Liver (tissue), 8 donors: ENCODE measurements at regions not wholly inside any gene's neighbourhood (a gene's known extent, or its start where the extent isn't known, plus 50 kb on each side); places are given as distances from the start of the nearest gene placed in this dataset.

Experiments used
- DNase-seq: peaks from one replicate; pipeline ENCODE4 v3.0.0-alpha.2; 2017; ENCODE audit warnings: low spot score
- H3K27ac ChIP-seq, 2 donors: one replicate each; pipeline ENCODE4 v1.7.0; 2013; ENCODE audit warnings: inconsistent platforms in 2 of 2, low read length in 2 of 2, control low read depth in 1 of 2, low read depth in 1 of 2, mild to moderate bottlenecking in 1 of 2
- H3K27me3 ChIP-seq, 4 donors: one replicate each; pipeline versions ENCODE4 v1.6.1 to v1.7.0; 2013; ENCODE audit warnings: low read length in 3 of 4, inconsistent platforms in 1 of 4, mild to moderate bottlenecking in 1 of 4, moderate library complexity in 1 of 4; ENCODE audit not compliant: control insufficient read depth in 4 of 4, insufficient read depth in 4 of 4
- H3K36me3 ChIP-seq, 4 donors: one replicate each; pipeline versions ENCODE4 v1.6.1 to v1.7.0; 2013; ENCODE audit warnings: low read length in 3 of 4, mild to moderate bottlenecking in 3 of 4, low read depth in 1 of 4, moderate library complexity in 1 of 4; ENCODE audit not compliant: control insufficient read depth in 4 of 4, insufficient read depth in 3 of 4
- H3K4me1 ChIP-seq, 4 donors: one replicate each; pipeline versions ENCODE4 v1.6.1 to v1.7.0; 2013; ENCODE audit warnings: low read length in 3 of 4, mild to moderate bottlenecking in 3 of 4, moderate library complexity in 1 of 4; ENCODE audit not compliant: control insufficient read depth in 4 of 4, insufficient read depth in 4 of 4
- H3K4me3 ChIP-seq, 3 donors: one replicate each; pipeline versions ENCODE4 v1.6.1 to v1.7.0; 2013; ENCODE audit warnings: low read length in 3 of 3, control low read depth in 1 of 3, low read depth in 1 of 3, mild to moderate bottlenecking in 1 of 3
- H3K9ac ChIP-seq, 2 donors: one replicate each; pipeline ENCODE4 v1.7.0; 2013; ENCODE audit warnings: low read length in 2 of 2, mild to moderate bottlenecking in 2 of 2, moderate library complexity in 2 of 2, control low read depth in 1 of 2, low read depth in 1 of 2
- H3K9me3 ChIP-seq, 4 donors: one replicate each; pipeline versions ENCODE4 v1.6.1 to v1.7.0; 2013; ENCODE audit warnings: low read length in 3 of 4; ENCODE audit not compliant: control insufficient read depth in 4 of 4
- CTCF ChIP-seq: fragments of 150-350 bp; IDR thresholded peaks from 2 replicates; pipeline ENCODE4 v1.5.1; 2017; ENCODE audit warnings: improper control_type of control experiment, low read depth, low read length; ENCODE audit not compliant: missing input control
- EGR1 ChIP-seq, 2 donors: IDR thresholded peaks; 2 replicates each; pipeline ENCODE4 v1.6.1; 2016 to 2018; ENCODE audit warnings: antibody characterized with exemption in 2 of 2, low read depth in 2 of 2
- FOXA1 ChIP-seq: IDR thresholded peaks from 2 replicates; pipeline ENCODE4 v1.6.1; 2016; ENCODE audit warnings: antibody characterized with exemption
- FOXA2 ChIP-seq: IDR thresholded peaks from 2 replicates; pipeline ENCODE4 v1.6.1; 2016; ENCODE audit warnings: antibody characterized with exemption
- GABPA ChIP-seq, 2 donors: IDR thresholded peaks in 1 of 2; conservative IDR thresholded peaks in 1 of 2; 2 replicates each; pipeline ENCODE4 v1.6.1; 2016; ENCODE audit warnings: antibody characterized with exemption in 2 of 2, mild to moderate bottlenecking in 1 of 2, moderate library complexity in 1 of 2
- HNF4A ChIP-seq, 2 donors: conservative IDR thresholded peaks; 2 replicates each; pipeline ENCODE4 v1.6.1; 2016; ENCODE audit warnings: antibody characterized with exemption in 2 of 2, mild to moderate bottlenecking in 2 of 2
- HNF4G ChIP-seq: IDR thresholded peaks from 2 replicates; pipeline ENCODE4 v1.6.1; 2016; ENCODE audit warnings: antibody characterized with exemption
- JUND ChIP-seq, 2 donors: IDR thresholded peaks; 2 replicates each; pipeline ENCODE4 v1.6.1; 2016; ENCODE audit warnings: antibody characterized with exemption in 2 of 2
- MAX ChIP-seq: IDR thresholded peaks from 2 replicates; pipeline ENCODE4 v1.6.1; 2016; ENCODE audit warnings: antibody characterized with exemption
- NR2F2 ChIP-seq: IDR thresholded peaks from 2 replicates; pipeline ENCODE4 v1.6.1; 2016; ENCODE audit warnings: antibody characterized with exemption
- RAD21 ChIP-seq, 2 donors: IDR thresholded peaks; 2 replicates each; pipeline ENCODE4 v1.6.1; 2016; ENCODE audit warnings: antibody characterized with exemption in 2 of 2, mild to moderate bottlenecking in 2 of 2
- REST ChIP-seq: IDR thresholded peaks from 2 replicates; pipeline ENCODE4 v1.6.1; 2016; ENCODE audit warnings: antibody characterized with exemption, mild to moderate bottlenecking
- RXRA ChIP-seq, 2 donors: IDR thresholded peaks; 2 replicates each; pipeline ENCODE4 v1.6.1; 2017 to 2018; ENCODE audit warnings: antibody characterized with exemption in 2 of 2, mild to moderate bottlenecking in 1 of 2
- SP1 ChIP-seq: IDR thresholded peaks from 2 replicates; pipeline ENCODE4 v1.6.1; 2018; ENCODE audit warnings: antibody characterized with exemption, mild to moderate bottlenecking
- TAF1 ChIP-seq: conservative IDR thresholded peaks from 2 replicates; pipeline ENCODE4 v1.6.1; 2016; ENCODE audit warnings: antibody characterized with exemption, mild to moderate bottlenecking
- YY1 ChIP-seq: IDR thresholded peaks from 2 replicates; pipeline ENCODE4 v1.6.1; 2016; ENCODE audit warnings: antibody characterized with exemption, mild to moderate bottlenecking
- WGBS: extraction: QIAGEN DNeasy Blood & Tissue Kit; methylation state at CpG from one replicate; pipeline ENCODE4 v1.1.7; 2013; 5-methylcytosine and 5-hydroxymethylcytosine counted together
- TF ChIP-seq, protein P1 (sequence below): IDR thresholded peaks from 2 replicates; pipeline ENCODE4 v1.6.1; 2016; ENCODE audit warnings: antibody characterized with exemption
- TF ChIP-seq, protein P2 (sequence below): IDR thresholded peaks from 2 replicates; pipeline ENCODE4 v1.6.1; 2016; ENCODE audit warnings: antibody characterized with exemption
- donor health status: healthy.
- donor health status: healthy.
- donor health status: healthy.
- donor health status: healthy.
- donor health status: healthy.

GRCh38 chr22:48888466-48889208, 939.0 kb downstream of the BRD1 start:
- 84% methylated on average over 14 of the region's 14 CpGs for WGBS

More at GRCh38 chr22:48888466-48889208, 939.0 kb downstream of the BRD1 start:
- TF ChIP-seq RAD21 (IDR thresholded peaks at IDR 0.05) (no peak), FOXA1 (no peak), CTCF (no peak), HNF4G (no peak), TAF1 (no peak), EGR1 (IDR thresholded peaks at IDR 0.05; ENCODE audit: low read depth in 2 of 2) (no peak), FOXA2 (no peak), RXRA (IDR thresholded peaks at IDR 0.05) (no peak), NR2F2 (no peak), GABPA (IDR thresholded peaks at IDR 0.05 in 1 of 2, conservative IDR thresholded peaks at IDR 0.05 in 1 of 2) (no peak), REST (no peak), JUND (IDR thresholded peaks at IDR 0.05) (no peak), HNF4A (conservative IDR thresholded peaks at IDR 0.05) (no peak), MAX (no peak), SP1 (no peak), YY1 (no peak)
- TF ChIP-seq, protein P1, sequence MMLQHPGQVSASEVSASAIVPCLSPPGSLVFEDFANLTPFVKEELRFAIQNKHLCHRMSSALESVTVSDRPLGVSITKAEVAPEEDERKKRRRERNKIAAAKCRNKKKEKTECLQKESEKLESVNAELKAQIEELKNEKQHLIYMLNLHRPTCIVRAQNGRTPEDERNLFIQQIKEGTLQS = no peak
- TF ChIP-seq, protein P2, sequence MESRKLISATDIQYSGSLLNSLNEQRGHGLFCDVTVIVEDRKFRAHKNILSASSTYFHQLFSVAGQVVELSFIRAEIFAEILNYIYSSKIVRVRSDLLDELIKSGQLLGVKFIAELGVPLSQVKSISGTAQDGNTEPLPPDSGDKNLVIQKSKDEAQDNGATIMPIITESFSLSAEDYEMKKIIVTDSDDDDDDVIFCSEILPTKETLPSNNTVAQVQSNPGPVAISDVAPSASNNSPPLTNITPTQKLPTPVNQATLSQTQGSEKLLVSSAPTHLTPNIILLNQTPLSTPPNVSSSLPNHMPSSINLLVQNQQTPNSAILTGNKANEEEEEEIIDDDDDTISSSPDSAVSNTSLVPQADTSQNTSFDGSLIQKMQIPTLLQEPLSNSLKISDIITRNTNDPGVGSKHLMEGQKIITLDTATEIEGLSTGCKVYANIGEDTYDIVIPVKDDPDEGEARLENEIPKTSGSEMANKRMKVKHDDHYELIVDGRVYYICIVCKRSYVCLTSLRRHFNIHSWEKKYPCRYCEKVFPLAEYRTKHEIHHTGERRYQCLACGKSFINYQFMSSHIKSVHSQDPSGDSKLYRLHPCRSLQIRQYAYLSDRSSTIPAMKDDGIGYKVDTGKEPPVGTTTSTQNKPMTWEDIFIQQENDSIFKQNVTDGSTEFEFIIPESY = no peak
- no peaks in the 10 kb centered on the region for H3K4me1 ChIP-seq
- H3K9ac ChIP-seq = no peak overlapping the region
- H3K27ac ChIP-seq = no peak overlapping the region
- peaks cover 0 to 5% (median 2%) of the 10 kb centered on the region in 4 donors for H3K9me3 ChIP-seq
- H3K36me3 ChIP-seq = no peaks in the 10 kb centered on the region
- no peak overlapping the region for H3K4me3 ChIP-seq
- no peaks in the 10 kb centered on the region for H3K27me3 ChIP-seq
- no peak for DNase-seq
